ENCODE measurements at regions not wholly inside any gene's neighbourhood (a gene's known extent, or its start where the extent isn't known, plus 50 kb on each side); places are given as distances from the start of the nearest gene placed in this dataset.

DNA sequence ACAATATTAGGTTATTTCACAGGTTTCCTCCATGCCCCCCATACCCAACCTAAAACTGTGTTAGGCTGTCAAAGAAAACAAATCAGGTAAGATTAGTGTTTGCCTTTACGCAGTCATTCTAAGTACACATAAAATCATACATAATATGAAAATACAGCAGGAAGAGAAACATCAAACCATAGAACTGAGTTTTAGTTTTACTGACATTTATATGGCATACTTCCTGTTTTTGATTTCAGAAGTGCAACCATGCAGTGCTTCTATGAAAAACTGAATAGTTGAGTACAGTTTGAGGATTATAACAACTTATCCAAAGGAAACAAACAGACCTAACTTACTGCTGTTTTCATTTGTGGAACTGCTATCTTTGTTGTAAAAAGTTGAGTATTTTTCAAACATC lies 91.3 kb downstream of the KCNRG start:
- TF ChIP-seq, protein P1, sequence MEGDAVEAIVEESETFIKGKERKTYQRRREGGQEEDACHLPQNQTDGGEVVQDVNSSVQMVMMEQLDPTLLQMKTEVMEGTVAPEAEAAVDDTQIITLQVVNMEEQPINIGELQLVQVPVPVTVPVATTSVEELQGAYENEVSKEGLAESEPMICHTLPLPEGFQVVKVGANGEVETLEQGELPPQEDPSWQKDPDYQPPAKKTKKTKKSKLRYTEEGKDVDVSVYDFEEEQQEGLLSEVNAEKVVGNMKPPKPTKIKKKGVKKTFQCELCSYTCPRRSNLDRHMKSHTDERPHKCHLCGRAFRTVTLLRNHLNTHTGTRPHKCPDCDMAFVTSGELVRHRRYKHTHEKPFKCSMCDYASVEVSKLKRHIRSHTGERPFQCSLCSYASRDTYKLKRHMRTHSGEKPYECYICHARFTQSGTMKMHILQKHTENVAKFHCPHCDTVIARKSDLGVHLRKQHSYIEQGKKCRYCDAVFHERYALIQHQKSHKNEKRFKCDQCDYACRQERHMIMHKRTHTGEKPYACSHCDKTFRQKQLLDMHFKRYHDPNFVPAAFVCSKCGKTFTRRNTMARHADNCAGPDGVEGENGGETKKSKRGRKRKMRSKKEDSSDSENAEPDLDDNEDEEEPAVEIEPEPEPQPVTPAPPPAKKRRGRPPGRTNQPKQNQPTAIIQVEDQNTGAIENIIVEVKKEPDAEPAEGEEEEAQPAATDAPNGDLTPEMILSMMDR (IDR thresholded peaks at IDR 0.05; ENCODE audit: low read length): no peak
- no peak for TF ChIP-seq EZH2 (IDR thresholded peaks at IDR 0.05; ENCODE audit: borderline replicate concordance, low read length)

Measured in OCI-LY1 (cell line).